ENCODE measurements at regions not wholly inside any gene's neighbourhood (a gene's known extent, or its start where the extent isn't known, plus 50 kb on each side); places are given as distances from the start of the nearest gene placed in this dataset.

- Histone ChIP-seq H3K9me3 (ENCODE audit: control insufficient read depth, insufficient read depth, low read length) (no peaks in the 10 kb centered on the region), H3K27ac (ENCODE audit: low read depth, low read length) (no peak overlapping the region), H3K27me3 (ENCODE audit: control insufficient read depth, insufficient read depth, low read length) (no peaks in the 10 kb centered on the region), H3K4me3 (ENCODE audit: low read depth, low read length) (no peak overlapping the region)
- DNase-seq (ENCODE audit: low read depth, low spot score), result no peak
- ChIA-PET CTCF (no interaction called here), POLR2A (interaction anchor here (0.6 to 1.7 kb wide), 2 partner anchors 8 to 22 kb away, joined by 4 to 8 read pairs; no protein-coding TSS in a partner anchor)
- no peak for TF ChIP-seq CTCF (IDR thresholded peaks at IDR 0.05; ENCODE audit: low read depth, low read length)
These were observed 201.2 kb upstream of the CELF2 start for GRCh38 chr10:10816447-10816846.

- Histone ChIP-seq H3K27ac (ENCODE audit: low read depth, low read length) (no peak overlapping the region), H3K27me3 (ENCODE audit: control insufficient read depth, insufficient read depth, low read length) (no peaks in the 10 kb centered on the region), H3K9me3 (ENCODE audit: control insufficient read depth, insufficient read depth, low read length) (no peaks in the 10 kb centered on the region), H3K4me3 (ENCODE audit: low read depth, low read length) (no peak overlapping the region)
- DNase-seq (ENCODE audit: low read depth, low spot score), result no peak
- CTCF ChIA-PET, result no interaction called here
- POLR2A ChIA-PET, result no interaction called here
- no peak for TF ChIP-seq CTCF (IDR thresholded peaks at IDR 0.05; ENCODE audit: low read depth, low read length)
These were observed 200.1 kb upstream of the CELF2 start for GRCh38 chr10:10817609-10818008.

- Histone ChIP-seq H3K4me3 (ENCODE audit: low read depth, low read length) (no peak overlapping the region), H3K27ac (ENCODE audit: low read depth, low read length) (no peak overlapping the region), H3K9me3 (ENCODE audit: control insufficient read depth, insufficient read depth, low read length) (no peaks in the 10 kb centered on the region), H3K27me3 (ENCODE audit: control insufficient read depth, insufficient read depth, low read length) (no peaks in the 10 kb centered on the region)
- ChIA-PET POLR2A (no interaction called here), CTCF (no interaction called here)
- TF ChIP-seq CTCF (IDR thresholded peaks at IDR 0.05; ENCODE audit: low read depth, low read length), result no peak
- no peak for DNase-seq (ENCODE audit: low read depth, low spot score)
These were observed 199.6 kb upstream of the CELF2 start for GRCh38 chr10:10818082-10818481.

GRCh38 chr10:10819206-10819856 lies 198.3 kb upstream of the CELF2 start:
- TF ChIP-seq CTCF (IDR thresholded peaks at IDR 0.05; ENCODE audit: low read depth, low read length), result no peak
- H3K9me3 ChIP-seq (ENCODE audit: control insufficient read depth, insufficient read depth, low read length), result no peaks in the 10 kb centered on the region
- no peak overlapping the region for H3K27ac ChIP-seq (ENCODE audit: low read depth, low read length)
- H3K4me3 ChIP-seq (ENCODE audit: low read depth, low read length), result no peak overlapping the region
- H3K27me3 ChIP-seq (ENCODE audit: control insufficient read depth, insufficient read depth, low read length), result no peaks in the 10 kb centered on the region
- ChIA-PET CTCF (no interaction called here), POLR2A (no interaction called here)
- DNase-seq (ENCODE audit: low read depth, low spot score), result no peak

- no peak for TF ChIP-seq CTCF (IDR thresholded peaks at IDR 0.05; ENCODE audit: low read depth, low read length)
- DNase-seq (ENCODE audit: low read depth, low spot score), result no peak
- CTCF ChIA-PET, result no interaction called here
- POLR2A ChIA-PET, result no interaction called here
- H3K4me3 ChIP-seq (ENCODE audit: low read depth, low read length), result no peak overlapping the region
- peak overlapping the region; percentile 41 for H3K27ac ChIP-seq (ENCODE audit: low read depth, low read length)
- no peaks in the 10 kb centered on the region for H3K9me3 ChIP-seq (ENCODE audit: control insufficient read depth, insufficient read depth, low read length)
- no peaks in the 10 kb centered on the region for H3K27me3 ChIP-seq (ENCODE audit: control insufficient read depth, insufficient read depth, low read length)
These were observed 195.7 kb upstream of the CELF2 start for GRCh38 chr10:10821926-10822325.

All from AG04450 (cell line).